PC-9 (cell line): ENCODE measurements at regions not wholly inside any gene's neighbourhood (a gene's known extent, or its start where the extent isn't known, plus 50 kb on each side); places are given as distances from the start of the nearest gene placed in this dataset.

ENCODE experiments used
- BruUV-seq: library from RNA; stranded (reverse); fragments of 400-500 nt; replicated peaks from 2 replicates; lab custom pipeline; 2021; lab: Mats Ljungman, UMichigan
- CTCF ChIA-PET: fragments of 300-600 bp; sonication (Branson Sonifier 250); formaldehyde crosslinking; loops from one replicate; lab custom pipeline; 2022; ENCODE audit warnings: antibody characterized with exemption; lab: Charles Lee
- POLR2A ChIA-PET: fragments of 300-600 bp; sonication (Branson Sonifier 250); formaldehyde crosslinking; loops from one replicate; lab custom pipeline; 2022; ENCODE audit warnings: antibody characterized with exemption; ENCODE audit not compliant: unreplicated experiment; lab: Charles Lee
- DNase-seq, 2 experiments: peaks; one replicate each; pipeline versions ENCODE4 v3.0.0 to v3.0.0-alpha.2; 2015 to 2022; ENCODE audit warnings: mixed read lengths in 1 of 2
- H2AFZ ChIP-seq: fragments of 200-600 bp; sonication (generic); 2 replicates; pipeline ENCODE4 v1.8.1; 2017; ENCODE audit warnings: antibody characterized with exemption
- H3F3A ChIP-seq: fragments of 200-600 bp; sonication (generic); 2 replicates; pipeline ENCODE4 v1.8.1; 2017; ENCODE audit warnings: antibody characterized with exemption, mild to moderate bottlenecking, low read depth; ENCODE audit not compliant: insufficient read depth
- H3K27ac ChIP-seq: fragments of 200-600 bp; sonication (generic); 2 replicates; pipeline ENCODE4 v1.6.1; 2016; ENCODE audit warnings: mixed run types
- H3K27me3 ChIP-seq: fragments of 200-600 bp; sonication (generic); 2 replicates; pipeline ENCODE4 v1.6.1; 2016; ENCODE audit warnings: low read depth, mixed run types; ENCODE audit not compliant: insufficient read depth
- H3K36me3 ChIP-seq: fragments of 200-600 bp; sonication (generic); 2 replicates; pipeline ENCODE4 v1.6.1; 2016; ENCODE audit warnings: low read depth, mixed run types
- H3K4me1 ChIP-seq: fragments of 200-600 bp; sonication (generic); replicated peaks from 2 replicates; pipeline ENCODE4 v1.6.1; 2016; ENCODE audit warnings: mixed run types; ENCODE audit not compliant: insufficient read depth
- H3K4me2 ChIP-seq: fragments of 200-600 bp; sonication (generic); 2 replicates; pipeline ENCODE4 v1.6.1; 2017; ENCODE audit warnings: mixed run types
- H3K4me3 ChIP-seq: fragments of 200-600 bp; sonication (generic); 2 replicates; pipeline ENCODE4 v1.6.1; 2016; ENCODE audit warnings: mixed run types
- H3K79me2 ChIP-seq: fragments of 200-600 bp; sonication (generic); 2 replicates; pipeline ENCODE4 v1.6.1; 2017; ENCODE audit warnings: low read depth, mixed run types
- H3K9me2 ChIP-seq: fragments of 200-600 bp; sonication (generic); 2 replicates; pipeline ENCODE4 v1.8.1; 2017; ENCODE audit warnings: mild to moderate bottlenecking; ENCODE audit not compliant: insufficient read depth
- H3K9me3 ChIP-seq: fragments of 200-600 bp; sonication (generic); 2 replicates; pipeline ENCODE4 v1.8.1; 2016; ENCODE audit warnings: low read depth; ENCODE audit not compliant: insufficient read depth
- H4K20me1 ChIP-seq: fragments of 200-600 bp; sonication (generic); 2 replicates; pipeline ENCODE4 v1.8.1; 2017; ENCODE audit not compliant: insufficient read depth
- EZH2 ChIP-seq: fragments of 200-600 bp; sonication (generic); IDR thresholded peaks from 2 replicates; pipeline ENCODE4 v1.8.0; 2017; ENCODE audit warnings: antibody characterized with exemption, low read depth
- intact Hi-C: fragments of 100-400 bp; cut with micrococcal nuclease; formaldehyde crosslinking; loops from one replicate; pipeline ENCODE4 v1.10.0; 2022; ENCODE audit not compliant: unreplicated experiment
- TF ChIP-seq, protein P1 (sequence below): fragments of 200-600 bp; sonication (generic); conservative IDR thresholded peaks from 2 replicates; pipeline ENCODE4 v1.6.1; 2017; ENCODE audit warnings: mixed run types, antibody characterized with exemption, mild to moderate bottlenecking, moderate library complexity

DNA sequence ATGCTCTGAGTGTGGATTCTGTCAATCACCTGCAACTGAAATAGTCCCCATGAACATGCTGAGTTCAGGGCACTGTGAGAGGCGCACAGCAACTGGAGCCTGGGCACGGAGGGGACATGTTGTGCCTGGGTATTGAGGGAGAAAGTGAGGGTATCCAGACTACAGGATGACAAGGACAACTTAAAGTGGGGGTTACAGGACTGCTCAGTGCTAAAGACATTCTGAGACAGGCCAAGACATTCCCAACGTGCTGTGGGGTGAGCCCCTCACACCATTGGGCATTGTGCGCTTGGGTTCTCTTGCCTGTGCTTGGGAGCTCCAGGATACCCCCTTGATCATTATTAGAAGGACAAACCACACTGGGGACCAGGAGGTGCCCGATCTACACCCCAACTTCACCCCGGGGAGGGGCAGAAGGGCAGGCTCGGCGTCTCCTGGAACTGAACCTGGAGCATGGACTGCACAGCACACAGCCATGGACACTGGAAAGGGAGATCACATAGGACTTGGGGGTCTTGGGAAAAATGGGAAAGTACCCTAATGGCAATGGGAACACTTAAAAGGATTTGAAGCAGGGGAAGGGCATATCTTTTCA lies 72.5 kb upstream of the HDAC4 start:
- Histone ChIP-seq H2AFZ (no peak overlapping the region), H3K4me1 (no peaks in the 10 kb centered on the region), H3K79me2 (no peaks in the 10 kb centered on the region), H4K20me1 (no peaks in the 10 kb centered on the region), H3K4me3 (no peak overlapping the region), H3K9me2 (no peaks in the 10 kb centered on the region), H3K27me3 (peaks cover 95% of the 10 kb centered on the region), H3K36me3 (no peaks in the 10 kb centered on the region), H3K9me3 (no peaks in the 10 kb centered on the region), H3F3A (no peaks in the 10 kb centered on the region), H3K27ac (no peak overlapping the region), H3K4me2 (no peak overlapping the region)
- no peak for TF ChIP-seq EZH2
- TF ChIP-seq, protein P1, sequence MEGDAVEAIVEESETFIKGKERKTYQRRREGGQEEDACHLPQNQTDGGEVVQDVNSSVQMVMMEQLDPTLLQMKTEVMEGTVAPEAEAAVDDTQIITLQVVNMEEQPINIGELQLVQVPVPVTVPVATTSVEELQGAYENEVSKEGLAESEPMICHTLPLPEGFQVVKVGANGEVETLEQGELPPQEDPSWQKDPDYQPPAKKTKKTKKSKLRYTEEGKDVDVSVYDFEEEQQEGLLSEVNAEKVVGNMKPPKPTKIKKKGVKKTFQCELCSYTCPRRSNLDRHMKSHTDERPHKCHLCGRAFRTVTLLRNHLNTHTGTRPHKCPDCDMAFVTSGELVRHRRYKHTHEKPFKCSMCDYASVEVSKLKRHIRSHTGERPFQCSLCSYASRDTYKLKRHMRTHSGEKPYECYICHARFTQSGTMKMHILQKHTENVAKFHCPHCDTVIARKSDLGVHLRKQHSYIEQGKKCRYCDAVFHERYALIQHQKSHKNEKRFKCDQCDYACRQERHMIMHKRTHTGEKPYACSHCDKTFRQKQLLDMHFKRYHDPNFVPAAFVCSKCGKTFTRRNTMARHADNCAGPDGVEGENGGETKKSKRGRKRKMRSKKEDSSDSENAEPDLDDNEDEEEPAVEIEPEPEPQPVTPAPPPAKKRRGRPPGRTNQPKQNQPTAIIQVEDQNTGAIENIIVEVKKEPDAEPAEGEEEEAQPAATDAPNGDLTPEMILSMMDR = no peak
- intact Hi-C loops = no loop called here
- no peak for DNase-seq
- ChIA-PET POLR2A (no interaction called here), CTCF (no interaction called here)
- no TSS peak for BruUV-seq

DNA sequence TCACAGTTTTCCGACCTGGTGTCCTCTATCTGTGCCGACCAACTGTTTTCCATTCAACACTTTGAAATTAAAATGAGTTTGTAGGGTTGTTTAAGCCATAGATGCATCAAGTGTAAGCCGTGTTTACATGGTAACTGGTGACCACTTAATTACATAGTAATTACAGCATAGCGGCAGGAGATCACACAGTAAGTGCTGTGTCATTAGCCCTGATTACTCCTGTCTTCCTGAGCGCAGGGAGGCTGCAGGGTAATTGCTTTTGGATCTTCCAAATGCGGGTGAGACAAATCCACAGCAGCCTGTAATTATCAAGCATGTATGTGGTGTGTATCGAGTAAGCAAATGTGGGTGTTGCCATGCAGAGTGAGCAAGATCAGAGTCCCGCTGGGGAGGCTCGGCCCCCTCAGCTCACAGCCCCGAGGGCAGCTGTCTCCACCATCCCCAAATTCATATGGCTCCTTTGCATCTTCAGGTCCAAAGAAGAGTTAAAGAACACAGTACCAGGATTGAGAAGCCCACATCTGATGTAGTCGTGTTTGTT lies 71.5 kb upstream of the HDAC4 start:
- no TSS peak for BruUV-seq
- Histone ChIP-seq H4K20me1 (no peaks in the 10 kb centered on the region), H3K9me3 (no peaks in the 10 kb centered on the region), H3K27ac (no peak overlapping the region), H3K36me3 (no peaks in the 10 kb centered on the region), H3K79me2 (no peaks in the 10 kb centered on the region), H3K4me1 (no peaks in the 10 kb centered on the region), H2AFZ (no peak overlapping the region), H3K4me3 (no peak overlapping the region), H3F3A (no peaks in the 10 kb centered on the region), H3K4me2 (no peak overlapping the region), H3K9me2 (no peaks in the 10 kb centered on the region), H3K27me3 (peaks cover 97% of the 10 kb centered on the region)
- DNase-seq = no peak
- intact Hi-C loops = no loop called here
- ChIA-PET CTCF (no interaction called here), POLR2A (no interaction called here)
- no peak for TF ChIP-seq EZH2
- TF ChIP-seq, protein P1 = no peak

DNA sequence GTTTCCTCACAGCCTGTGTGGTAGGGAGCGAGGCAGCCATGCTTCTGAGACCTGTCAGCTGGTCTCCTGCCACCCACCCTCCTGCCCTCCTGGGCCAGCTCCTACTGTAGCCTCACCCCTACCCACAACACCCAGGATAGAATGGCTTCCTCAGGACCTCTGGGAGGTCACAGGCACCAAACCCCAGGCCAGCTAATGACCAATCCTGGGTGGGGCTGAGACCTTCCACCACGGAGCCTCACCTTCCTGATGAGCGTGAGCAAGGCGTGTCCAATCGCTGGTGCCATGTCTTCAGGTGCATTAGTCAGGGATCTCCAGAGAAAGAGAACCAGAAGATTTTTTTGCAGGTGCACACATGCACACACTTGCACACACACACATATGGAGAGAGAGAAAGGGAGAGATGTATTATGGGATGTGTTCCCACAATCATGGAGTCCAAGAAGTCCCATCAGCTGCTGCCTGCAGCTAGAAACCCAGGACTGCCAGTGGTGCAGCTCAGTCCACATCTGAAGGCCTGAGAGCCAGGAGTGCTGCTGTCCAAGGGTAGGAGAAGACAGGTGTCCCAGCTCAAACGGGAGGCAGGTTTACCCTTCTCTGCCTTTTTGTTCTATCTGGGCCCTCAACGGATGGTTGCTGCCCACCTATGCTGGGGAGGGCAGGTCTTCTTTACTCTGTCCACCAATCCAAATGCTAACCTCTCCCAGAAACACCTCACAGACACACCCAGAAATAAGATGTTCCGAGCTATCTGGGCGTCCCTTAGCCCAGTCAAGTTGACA lies 70.4 kb upstream of the HDAC4 start:
- intact Hi-C loops = no loop called here
- Histone ChIP-seq H3K79me2 (no peaks in the 10 kb centered on the region), H3K27ac (no peak overlapping the region), H3K4me3 (no peak overlapping the region), H3K4me1 (no peaks in the 10 kb centered on the region), H3K4me2 (no peak overlapping the region), H4K20me1 (no peaks in the 10 kb centered on the region), H2AFZ (no peak overlapping the region), H3K36me3 (no peaks in the 10 kb centered on the region), H3K9me2 (no peaks in the 10 kb centered on the region), H3K27me3 (peaks cover 99% of the 10 kb centered on the region), H3K9me3 (no peaks in the 10 kb centered on the region), H3F3A (no peaks in the 10 kb centered on the region)
- no TSS peak for BruUV-seq
- TF ChIP-seq, protein P1 = no peak
- TF ChIP-seq EZH2 = no peak
- DNase-seq = no peak
- ChIA-PET POLR2A (no interaction called here), CTCF (no interaction called here)
